Urinary bladder (tissue), 3 donors: ENCODE measurements at regions not wholly inside any gene's neighbourhood (a gene's known extent, or its start where the extent isn't known, plus 50 kb on each side); places are given as distances from the start of the nearest gene placed in this dataset.
"Not testable (repeated sequence)": the region's sequence is repeated elsewhere in the genome, so short reads cannot be mapped to it uniquely, and the experiment has no call there.

Source experiments
- DNase-seq: peaks from one replicate; pipeline ENCODE4 v3.0.0-alpha.2; 2015; ENCODE audit errors: extremely low spot score
- H3K27ac ChIP-seq: one replicate; pipeline ENCODE4 v1.5.1; 2013; ENCODE audit warnings: low read depth, mild to moderate bottlenecking, moderate library complexity
- H3K36me3 ChIP-seq: one replicate; pipeline ENCODE4 v1.6.1; 2013; ENCODE audit warnings: mild to moderate bottlenecking, moderate library complexity; ENCODE audit not compliant: insufficient read depth
- H3K4me1 ChIP-seq: one replicate; pipeline ENCODE4 v1.6.1; 2013; ENCODE audit warnings: mild to moderate bottlenecking, moderate library complexity; ENCODE audit not compliant: insufficient read depth
- H3K4me3 ChIP-seq: one replicate; pipeline ENCODE4 v1.5.1; 2013; ENCODE audit warnings: low read depth, low read length
- WGBS: extraction: QIAGEN DNeasy Blood & Tissue Kit; methylation state at CpG from one replicate; pipeline ENCODE4 v1.1.7; 2013; 5-methylcytosine and 5-hydroxymethylcytosine counted together
- donor health status: healthy with polysubstance abuse.
- donor health status: healthy.

GRCh38 chr4:24228692-24229091, 338.8 kb upstream of the PPARGC1A start:
- Histone ChIP-seq H3K27ac (no peak overlapping the region), H3K4me3 (no peak overlapping the region), H3K36me3 (no peaks in the 10 kb centered on the region), H3K4me1 (no peaks in the 10 kb centered on the region)
- 83% methylated on average over 4 of the region's 4 CpGs for WGBS
- no peak for DNase-seq

- DNase-seq: no peak
- Histone ChIP-seq H3K36me3 (no peaks in the 10 kb centered on the region), H3K27ac (no peak overlapping the region), H3K4me3 (no peak overlapping the region), H3K4me1 (no peaks in the 10 kb centered on the region)
- WGBS: 31% methylated on average over 4 of the region's 4 CpGs
Observed at GRCh38 chr4:24226667-24227066, 336.8 kb upstream of the PPARGC1A start.

GRCh38 chr4:24226023-24226422, 336.2 kb upstream of the PPARGC1A start:
- no peak overlapping the region for H3K4me3 ChIP-seq
- WGBS: 43% methylated on average over 10 of the region's 10 CpGs
- H3K36me3 ChIP-seq: no peaks in the 10 kb centered on the region
- DNase-seq: no peak
- no peaks in the 10 kb centered on the region for H3K4me1 ChIP-seq
- no peak overlapping the region for H3K27ac ChIP-seq

- H3K4me1 ChIP-seq: no peaks in the 10 kb centered on the region
- no peaks in the 10 kb centered on the region for H3K36me3 ChIP-seq
- no peak for DNase-seq
- WGBS: 85% methylated on average over 4 of the region's 4 CpGs
- H3K4me3 ChIP-seq: no peak overlapping the region
- H3K27ac ChIP-seq: no peak overlapping the region
Observed at GRCh38 chr4:24224446-24224845, 334.6 kb upstream of the PPARGC1A start.

- Histone ChIP-seq H3K4me1 (no peaks in the 10 kb centered on the region), H3K4me3 (no peak overlapping the region), H3K36me3 (no peaks in the 10 kb centered on the region), H3K27ac (no peak overlapping the region)
- 76% methylated on average over 8 of the region's 8 CpGs for WGBS
- no peak for DNase-seq
Observed at GRCh38 chr4:24219209-24219608, 329.4 kb upstream of the PPARGC1A start.

- no peak for DNase-seq
- H3K27ac ChIP-seq: no peak overlapping the region
- no peaks in the 10 kb centered on the region for H3K4me1 ChIP-seq
- no peaks in the 10 kb centered on the region for H3K36me3 ChIP-seq
- no peak overlapping the region for H3K4me3 ChIP-seq
Observed at GRCh38 chr4:24218566-24218965, 328.7 kb upstream of the PPARGC1A start.

- 84% methylated on average over 3 of the region's 3 CpGs for WGBS
- no peak overlapping the region for H3K27ac ChIP-seq
- H3K4me1 ChIP-seq: no peaks in the 10 kb centered on the region
- H3K4me3 ChIP-seq: no peak overlapping the region
- H3K36me3 ChIP-seq: no peaks in the 10 kb centered on the region
- DNase-seq: no peak
Observed at GRCh38 chr4:24214796-24215195, 324.9 kb upstream of the PPARGC1A start.

- no peak overlapping the region for H3K27ac ChIP-seq
- no peak overlapping the region for H3K4me3 ChIP-seq
- no peak for DNase-seq
- no peaks in the 10 kb centered on the region for H3K4me1 ChIP-seq
- WGBS: 68% methylated on average over 5 of the region's 5 CpGs
- no peaks in the 10 kb centered on the region for H3K36me3 ChIP-seq
Observed at GRCh38 chr4:24213961-24214360, 324.1 kb upstream of the PPARGC1A start.

- 89% methylated on average over 4 of the region's 4 CpGs for WGBS
- Histone ChIP-seq H3K36me3 (no peaks in the 10 kb centered on the region), H3K27ac (no peak overlapping the region), H3K4me1 (no peaks in the 10 kb centered on the region), H3K4me3 (no peak overlapping the region)
- DNase-seq: no peak
Observed at GRCh38 chr4:24212642-24213041, 322.8 kb upstream of the PPARGC1A start.

- DNase-seq: no peak
Observed at GRCh38 chr4:24211856-24212255, 322.0 kb upstream of the PPARGC1A start.

GRCh38 chr4:24210332-24210902, 320.6 kb upstream of the PPARGC1A start:
- no peak for DNase-seq
- no peak overlapping the region for H3K27ac ChIP-seq
- 78% methylated on average over 10 of the region's 10 CpGs for WGBS
- no peaks in the 10 kb centered on the region for H3K36me3 ChIP-seq
- no peak overlapping the region for H3K4me3 ChIP-seq
- no peaks in the 10 kb centered on the region for H3K4me1 ChIP-seq

More at GRCh38 chr4:24211856-24212255, 322.0 kb upstream of the PPARGC1A start:
- WGBS: 83% methylated on average over 10 of the region's 10 CpGs
- H3K36me3 ChIP-seq: no peaks in the 10 kb centered on the region
- no peak overlapping the region for H3K27ac ChIP-seq
- H3K4me1 ChIP-seq: no peaks in the 10 kb centered on the region
- no peak overlapping the region for H3K4me3 ChIP-seq

- H3K4me1 ChIP-seq: no peaks in the 10 kb centered on the region
- H3K4me3 ChIP-seq: no peak overlapping the region
- no peak overlapping the region for H3K27ac ChIP-seq
- WGBS: 73% methylated on average over 1 of the region's 1 CpG
- no peaks in the 10 kb centered on the region for H3K36me3 ChIP-seq
- no peak for DNase-seq
Observed at GRCh38 chr4:24209906-24210305, 320.1 kb upstream of the PPARGC1A start.

- no peaks in the 10 kb centered on the region for H3K4me1 ChIP-seq
- no peak overlapping the region for H3K27ac ChIP-seq
- DNase-seq: no peak
- 94% methylated on average over 3 of the region's 3 CpGs for WGBS
- no peak overlapping the region for H3K4me3 ChIP-seq
- H3K36me3 ChIP-seq: no peaks in the 10 kb centered on the region
Observed at GRCh38 chr4:24209131-24209530, 319.3 kb upstream of the PPARGC1A start.

- H3K4me3 ChIP-seq: no peak overlapping the region
- no peaks in the 10 kb centered on the region for H3K4me1 ChIP-seq
- 95% methylated on average over 3 of the region's 3 CpGs for WGBS
- H3K27ac ChIP-seq: no peak overlapping the region
- no peak for DNase-seq
- H3K36me3 ChIP-seq: no peaks in the 10 kb centered on the region
Observed at GRCh38 chr4:24208691-24209090, 318.8 kb upstream of the PPARGC1A start.

- H3K4me3 ChIP-seq, DNase-seq, H3K4me1 ChIP-seq, H3K36me3 ChIP-seq, H3K27ac ChIP-seq: not testable (repeated sequence)
- WGBS: 81% methylated on average over 8 of the region's 8 CpGs
Observed at GRCh38 chr4:24204708-24205107, 314.9 kb upstream of the PPARGC1A start.
